HG03103 (cell line): ENCODE measurements at regions not wholly inside any gene's neighbourhood (a gene's known extent, or its start where the extent isn't known, plus 50 kb on each side); places are given as distances from the start of the nearest gene placed in this dataset.
"Not testable (repeated sequence)": the region's sequence is repeated elsewhere in the genome, so short reads cannot be mapped to it uniquely, and the experiment has no call there.

Experiments used
- ATAC-seq: cut with Tn5 transposase; IDR thresholded peaks from one replicate; pipeline ENCODE4 v1.9.1; 2021; ENCODE audit warnings: low read depth; ENCODE audit not compliant: unreplicated experiment

GRCh38 chr15:58322253-58322652, 109.5 kb upstream of the LIPC start:
- no peak for ATAC-seq

- ATAC-seq: not testable (repeated sequence)
These were observed 108.5 kb upstream of the LIPC start for GRCh38 chr15:58323321-58323720.

DNA sequence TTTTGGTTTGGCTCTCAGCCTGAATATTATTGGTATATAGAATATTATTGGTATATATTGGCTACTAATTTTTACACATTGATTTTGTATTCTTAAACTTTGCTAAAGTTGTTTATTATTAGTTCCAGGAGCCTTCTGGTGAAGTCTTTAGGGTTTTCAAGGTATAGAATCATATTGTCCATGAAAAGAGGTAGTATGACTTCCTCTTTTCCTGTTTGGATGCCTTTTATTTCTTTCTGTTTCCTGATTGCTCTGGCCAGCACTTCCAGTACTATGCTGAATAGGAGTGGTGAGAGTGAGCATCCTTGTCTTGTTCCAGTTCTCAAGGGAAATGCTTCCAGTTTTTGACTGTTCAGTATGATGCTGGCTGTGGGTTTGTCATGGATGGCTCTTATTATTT, 107.3 kb upstream of the LIPC start:
- no peak for ATAC-seq

DNA sequence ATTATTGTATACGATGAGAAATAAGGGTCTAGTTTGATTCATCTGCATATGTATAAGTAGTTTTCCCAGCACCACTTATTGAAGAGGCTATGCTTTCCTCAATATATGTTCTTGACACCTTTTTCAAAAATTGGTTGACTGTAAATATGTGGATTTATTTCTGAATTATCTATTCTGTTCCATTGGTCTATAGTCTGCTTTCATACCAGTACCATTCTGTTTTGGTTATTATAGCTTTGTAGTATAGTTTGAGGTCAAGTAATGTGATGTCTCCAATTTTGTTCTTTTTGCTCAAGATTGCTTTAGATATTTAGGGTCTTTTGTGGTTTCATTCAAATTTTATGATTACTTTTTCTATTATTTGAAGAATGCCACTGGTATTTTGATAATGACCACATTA, 103.8 kb upstream of the LIPC start:
- no peak for ATAC-seq

- ATAC-seq: no peak
These were observed 102.6 kb upstream of the LIPC start for GRCh38 chr15:58329211-58329610.

- no peak for ATAC-seq
These were observed 101.8 kb upstream of the LIPC start for GRCh38 chr15:58329781-58330671.

GRCh38 chr15:58330741-58331559, 100.8 kb upstream of the LIPC start:
- ATAC-seq: no peak

DNA sequence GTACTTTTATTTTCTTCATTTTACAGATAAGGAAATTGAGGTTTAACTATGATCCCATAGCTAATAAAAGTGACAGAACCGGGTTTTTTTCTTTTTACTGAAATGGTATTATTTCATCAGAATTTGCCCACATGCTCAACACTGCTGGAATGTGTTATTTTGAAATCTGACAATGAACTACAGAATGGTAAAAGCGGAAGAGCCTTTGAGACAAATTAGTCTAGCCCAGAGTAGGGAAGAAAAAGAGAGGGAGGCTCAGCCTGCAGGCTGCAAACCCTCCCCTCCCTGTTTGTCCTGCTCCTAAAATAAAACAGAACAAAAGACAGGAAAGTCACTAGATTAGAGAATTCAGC, 100.3 kb upstream of the LIPC start:
- no peak for ATAC-seq

DNA sequence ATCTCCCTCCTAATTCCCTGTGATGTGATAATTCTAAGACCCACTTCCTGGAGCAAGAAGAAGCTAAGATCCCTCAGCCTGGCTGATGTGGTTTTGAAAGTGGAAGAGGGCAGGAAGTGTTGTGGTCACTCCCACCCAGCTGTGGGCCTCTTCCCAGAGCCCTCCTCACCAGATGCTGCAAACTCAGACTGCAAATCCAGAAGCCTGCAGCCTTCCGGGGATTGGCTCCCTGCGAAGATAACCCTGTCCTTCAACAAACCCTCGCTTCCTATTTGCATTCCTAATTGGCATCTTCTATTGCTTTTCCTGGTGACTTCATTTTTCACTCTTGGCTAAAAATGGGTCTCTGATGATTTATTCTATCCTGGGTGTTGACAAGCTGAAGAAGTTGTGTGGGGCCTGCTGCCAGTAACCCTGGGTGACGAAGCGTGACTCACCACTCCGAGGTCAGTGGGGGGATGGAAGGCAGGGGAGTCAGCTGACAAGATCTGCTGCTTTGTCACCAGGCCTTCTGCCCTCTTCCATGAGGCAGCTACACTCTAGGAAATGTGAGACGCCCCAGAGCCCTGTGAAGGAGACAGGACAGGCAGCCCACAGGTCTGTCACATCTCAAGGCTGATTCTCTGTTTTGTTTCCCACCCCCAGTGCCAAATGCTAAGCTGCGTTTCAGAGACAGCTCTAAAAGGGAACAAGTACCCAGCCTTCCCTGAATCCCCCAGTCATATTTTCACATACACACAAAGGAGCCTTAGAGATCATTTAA, 99.7 kb upstream of the LIPC start:
- peak; percentile 71 for ATAC-seq

DNA sequence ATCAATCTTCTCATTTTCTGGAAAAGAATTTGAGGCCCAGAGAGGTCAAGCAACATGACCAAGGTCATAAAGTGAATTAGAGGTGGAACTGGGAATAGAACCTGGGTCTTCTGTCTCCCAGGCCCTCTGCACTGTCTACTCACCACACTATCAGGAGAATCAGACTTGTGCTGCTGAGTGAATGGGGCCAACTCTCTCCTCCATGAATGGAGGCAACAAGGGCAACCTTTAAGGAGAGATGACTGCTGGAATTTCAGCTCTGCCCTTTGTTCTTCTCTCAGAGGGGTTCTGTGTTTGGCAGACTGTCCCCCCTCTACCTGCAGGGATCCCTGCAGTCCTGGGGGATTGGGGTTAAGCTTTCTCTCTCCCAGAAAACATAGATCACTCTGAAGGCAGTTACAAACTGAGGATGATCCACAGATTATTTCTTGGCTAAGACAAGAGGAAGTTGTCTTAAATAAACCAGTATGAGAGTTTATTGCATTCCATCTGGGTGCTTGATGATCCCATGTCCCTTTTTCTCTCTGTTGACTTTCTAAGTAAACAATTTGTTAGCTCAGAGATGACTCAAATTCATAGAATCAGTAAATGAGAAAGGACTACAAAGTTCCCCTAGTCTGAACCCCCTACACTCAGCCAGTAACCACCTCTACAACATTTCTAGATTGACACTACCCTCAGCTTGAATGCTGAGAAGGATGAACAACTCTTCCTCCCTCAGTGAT, 99.0 kb upstream of the LIPC start:
- ATAC-seq: no peak

- no peak for ATAC-seq
These were observed 97.0 kb upstream of the LIPC start for GRCh38 chr15:58334803-58335202.

GRCh38 chr15:58336161-58336560, 95.6 kb upstream of the LIPC start:
- no peak for ATAC-seq

DNA sequence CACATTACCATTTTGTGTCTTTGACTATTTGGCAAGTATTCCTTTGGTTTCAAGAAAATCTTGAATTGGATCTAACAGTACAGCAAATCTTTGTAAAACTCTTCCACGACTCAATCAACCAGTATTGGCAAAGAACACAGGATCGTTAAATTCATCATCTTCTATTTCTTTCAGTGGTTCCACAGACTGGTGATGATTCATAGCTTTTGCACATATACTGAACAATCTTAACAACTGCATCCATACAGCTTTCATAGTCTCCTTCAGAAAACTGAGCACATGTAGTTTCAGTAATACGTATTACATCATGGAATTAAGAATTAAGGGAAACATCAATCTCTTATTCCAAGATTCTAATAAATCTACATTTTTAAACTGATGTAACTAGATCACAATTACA, 91.6 kb upstream of the LIPC start:
- no peak for ATAC-seq

DNA sequence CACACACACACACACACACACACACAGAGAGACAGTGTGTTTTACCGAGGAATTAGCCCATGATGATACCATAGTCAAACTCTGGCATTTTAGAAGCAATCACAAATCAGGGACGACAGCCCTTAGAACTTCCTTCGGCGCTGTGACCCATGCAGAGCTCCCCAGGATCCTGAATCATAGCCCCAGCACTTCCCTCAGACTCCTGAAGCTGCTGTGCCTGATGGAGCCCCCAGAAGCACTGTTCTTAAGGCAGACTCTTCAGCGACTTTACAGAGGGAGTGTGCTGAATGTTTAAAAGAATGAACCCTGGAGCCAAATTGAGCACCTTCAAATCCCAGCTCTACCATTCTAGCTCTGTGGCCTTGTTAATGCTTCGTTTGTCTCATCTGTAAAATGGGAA, 89.3 kb upstream of the LIPC start:
- ATAC-seq: no peak

GRCh38 chr15:58344213-58345070, 87.3 kb upstream of the LIPC start:
- ATAC-seq: no peak

GRCh38 chr15:58346361-58346760, 85.4 kb upstream of the LIPC start:
- no peak for ATAC-seq

- ATAC-seq: no peak
These were observed 83.5 kb upstream of the LIPC start for GRCh38 chr15:58348095-58348812.

GRCh38 chr15:58352026-58352929, 79.5 kb upstream of the LIPC start:
- no peak for ATAC-seq
